ENCODE measurements at regions not wholly inside any gene's neighbourhood (a gene's known extent, or its start where the extent isn't known, plus 50 kb on each side); places are given as distances from the start of the nearest gene placed in this dataset.
A peak's percentile ranks its signal among the peaks of the same experiment; 100 is the strongest.
"Not testable (repeated sequence)": the region's sequence is repeated elsewhere in the genome, so short reads cannot be mapped to it uniquely, and the experiment has no call there.

- TF ChIP-seq, protein P1, sequence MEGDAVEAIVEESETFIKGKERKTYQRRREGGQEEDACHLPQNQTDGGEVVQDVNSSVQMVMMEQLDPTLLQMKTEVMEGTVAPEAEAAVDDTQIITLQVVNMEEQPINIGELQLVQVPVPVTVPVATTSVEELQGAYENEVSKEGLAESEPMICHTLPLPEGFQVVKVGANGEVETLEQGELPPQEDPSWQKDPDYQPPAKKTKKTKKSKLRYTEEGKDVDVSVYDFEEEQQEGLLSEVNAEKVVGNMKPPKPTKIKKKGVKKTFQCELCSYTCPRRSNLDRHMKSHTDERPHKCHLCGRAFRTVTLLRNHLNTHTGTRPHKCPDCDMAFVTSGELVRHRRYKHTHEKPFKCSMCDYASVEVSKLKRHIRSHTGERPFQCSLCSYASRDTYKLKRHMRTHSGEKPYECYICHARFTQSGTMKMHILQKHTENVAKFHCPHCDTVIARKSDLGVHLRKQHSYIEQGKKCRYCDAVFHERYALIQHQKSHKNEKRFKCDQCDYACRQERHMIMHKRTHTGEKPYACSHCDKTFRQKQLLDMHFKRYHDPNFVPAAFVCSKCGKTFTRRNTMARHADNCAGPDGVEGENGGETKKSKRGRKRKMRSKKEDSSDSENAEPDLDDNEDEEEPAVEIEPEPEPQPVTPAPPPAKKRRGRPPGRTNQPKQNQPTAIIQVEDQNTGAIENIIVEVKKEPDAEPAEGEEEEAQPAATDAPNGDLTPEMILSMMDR (IDR thresholded peaks at IDR 0.05), result no peak
- no peak for TF ChIP-seq POLR2A (IDR thresholded peaks at IDR 0.05)
- Histone ChIP-seq H3K27ac (no peak overlapping the region), H3K4me3 (no peak overlapping the region), H3K4me1 (peaks cover 0 to 19% (median 8%) of the 10 kb centered on the region in 4 donors), H3K9me3 (no peaks in the 10 kb centered on the region), H3K27me3 (no peaks in the 10 kb centered on the region), H3K36me3 (no peaks in the 10 kb centered on the region)
- WGBS (ENCODE audit: insufficient coverage, low coverage, low lambda C conversion rate, missing lambda C conversion rate), result 83% methylated on average over 6 of the region's 16 CpGs
- intact Hi-C loops (cut with DNase I), result no loop called here
- DNase-seq (no peak), ATAC-seq (no peak)
Observed at GRCh38 chr6:167402195-167402686, 77.4 kb downstream of the TTLL2 start.

GRCh38 chr6:167403427-167403826 is 78.5 kb downstream of the TTLL2 start:
- WGBS (ENCODE audit: insufficient coverage, low coverage, low lambda C conversion rate, missing lambda C conversion rate), result no CpG with 5 or more reads among the region's 4 CpGs

GRCh38 chr6:167404385-167405049 is 79.6 kb downstream of the TTLL2 start:
- peak in 1 of 3 donors; percentile 22 for DNase-seq
- intact Hi-C loops (cut with DNase I), result no loop called here
- no peak for ATAC-seq
- H3K9me3 ChIP-seq, result no peaks in the 10 kb centered on the region
- WGBS (ENCODE audit: insufficient coverage, low coverage, low lambda C conversion rate, missing lambda C conversion rate), result 77% methylated on average over 10 of the region's 17 CpGs
- H3K27ac ChIP-seq, result no peak overlapping the region
- TF ChIP-seq, protein P1 (IDR thresholded peaks at IDR 0.05), result no peak
- TF ChIP-seq POLR2A (IDR thresholded peaks at IDR 0.05), result no peak
- no peaks in the 10 kb centered on the region for H3K4me1 ChIP-seq
- H3K36me3 ChIP-seq, result no peaks in the 10 kb centered on the region
- H3K4me3 ChIP-seq, result no peak overlapping the region
- no peaks in the 10 kb centered on the region for H3K27me3 ChIP-seq

More at GRCh38 chr6:167403427-167403826, 78.5 kb downstream of the TTLL2 start:
- intact Hi-C loops (cut with DNase I), result no loop called here
- Histone ChIP-seq H3K9me3 (no peaks in the 10 kb centered on the region), H3K4me3 (no peak overlapping the region), H3K27ac (no peak overlapping the region), H3K36me3 (no peaks in the 10 kb centered on the region), H3K4me1 (peaks cover 0 to 8% (median 2%) of the 10 kb centered on the region in 4 donors), H3K27me3 (no peaks in the 10 kb centered on the region)
- no peak for TF ChIP-seq POLR2A (IDR thresholded peaks at IDR 0.05)
- no peak for DNase-seq
- no peak for ATAC-seq

GRCh38 chr6:167405778-167406532 is 81.1 kb downstream of the TTLL2 start:
- intact Hi-C loops (cut with DNase I), result no loop called here
- Histone ChIP-seq H3K27me3 (no peaks in the 10 kb centered on the region), H3K4me3 (no peak overlapping the region), H3K4me1 (no peaks in the 10 kb centered on the region), H3K9me3 (no peaks in the 10 kb centered on the region), H3K27ac (no peak overlapping the region), H3K36me3 (no peaks in the 10 kb centered on the region)
- DNase-seq (peak in 1 of 3 donors; percentile 34), ATAC-seq (no peak)
- TF ChIP-seq, protein P1 (IDR thresholded peaks at IDR 0.05), result no peak
- TF ChIP-seq POLR2A (IDR thresholded peaks at IDR 0.05), result no peak
- 97% methylated on average over 3 of the region's 14 CpGs for WGBS (ENCODE audit: insufficient coverage, low coverage, low lambda C conversion rate, missing lambda C conversion rate)

GRCh38 chr6:167406533-167407238 is 81.8 kb downstream of the TTLL2 start:
- intact Hi-C loops (cut with DNase I); H3K27me3 ChIP-seq: not testable (repeated sequence)
- 78% methylated on average over 11 of the region's 16 CpGs for WGBS (ENCODE audit: insufficient coverage, low coverage, low lambda C conversion rate, missing lambda C conversion rate)

More at GRCh38 chr6:167406533-167407238, 81.8 kb downstream of the TTLL2 start:
- not testable (repeated sequence) for ATAC-seq, H3K9me3 ChIP-seq, H3K4me3 ChIP-seq, H3K36me3 ChIP-seq, H3K27ac ChIP-seq, H3K4me1 ChIP-seq
- peak in 1 of 3 donors; percentile 15 for DNase-seq

Measured in right lobe of liver (tissue), 6 donors.